Activated CD4-positive, alpha-beta memory T cell treated with anti-CD3 and anti-CD28 coated beads, Interleukin-2, amount 10 ng/mL, durations not matched to agents 7 days and 5 days (primary cell): ENCODE measurements at regions not wholly inside any gene's neighbourhood (a gene's known extent, or its start where the extent isn't known, plus 50 kb on each side); places are given as distances from the start of the nearest gene placed in this dataset.
A peak's percentile ranks its signal among the peaks of the same experiment; 100 is the strongest.

ENCODE experiments used
- CTCF ChIA-PET: fragments of 350-600 bp; sonication (Branson Sonifier 250); formaldehyde crosslinking; loops from one replicate; lab custom pipeline; 2021; ENCODE audit warnings: antibody characterized with exemption, inconsistent platforms; lab: Charles Lee
- POLR2A ChIA-PET: fragments of 350-600 bp; sonication (Branson Sonifier 250); formaldehyde crosslinking; loops from one replicate; lab custom pipeline; 2021; ENCODE audit warnings: antibody characterized with exemption; lab: Charles Lee
- DNase-seq: peaks from one replicate; pipeline ENCODE4 v3.0.0-alpha.2; 2020
- H3K27ac Mint-ChIP-seq: one replicate; pipeline ENCODE4 v1.8.0; 2021; ENCODE audit warnings: mild to moderate bottlenecking, mixed read lengths
- H3K27me3 Mint-ChIP-seq: one replicate; pipeline ENCODE4 v1.8.0; 2021; ENCODE audit warnings: mixed read lengths
- H3K36me3 Mint-ChIP-seq: one replicate; pipeline ENCODE4 v1.8.0; 2021; ENCODE audit warnings: low read depth, mixed read lengths
- H3K4me1 Mint-ChIP-seq: one replicate; pipeline ENCODE4 v1.8.0; 2021; ENCODE audit warnings: mixed read lengths
- H3K4me3 Mint-ChIP-seq: one replicate; pipeline ENCODE4 v1.8.0; 2021; ENCODE audit warnings: mild to moderate bottlenecking, mixed read lengths
- H3K9me3 Mint-ChIP-seq: one replicate; pipeline ENCODE4 v1.8.0; 2021; ENCODE audit warnings: mixed read lengths

DNA sequence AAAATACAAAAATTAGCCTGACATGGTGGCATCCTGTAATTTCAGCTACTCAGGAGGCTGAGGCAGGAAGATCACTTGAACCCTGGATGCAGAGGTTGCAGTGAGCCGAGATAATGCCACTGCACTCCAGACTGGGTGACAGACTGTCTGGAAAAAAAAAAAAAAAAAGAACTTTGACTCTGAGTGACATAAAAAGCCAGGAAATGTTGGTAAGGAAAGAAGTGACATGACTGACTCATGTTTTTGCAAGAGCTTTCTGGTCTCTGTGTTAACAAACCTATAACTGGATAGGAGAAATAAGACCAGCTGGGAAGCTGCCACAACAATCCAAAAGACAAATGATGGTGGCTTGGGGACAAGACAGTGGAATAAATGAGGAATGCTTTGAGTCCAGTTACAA is 272.1 kb downstream of the HINT1 start:
- ChIA-PET CTCF (no interaction called here), POLR2A (no interaction called here)
- DNase-seq, result no peak
- no peaks in the 10 kb centered on the region for H3K36me3 Mint-ChIP-seq
- H3K4me1 Mint-ChIP-seq, result no peaks in the 10 kb centered on the region
- H3K27me3 Mint-ChIP-seq, result peaks cover 5% of the 10 kb centered on the region
- H3K9me3 Mint-ChIP-seq, result peaks cover 6% of the 10 kb centered on the region
- no peak overlapping the region for H3K27ac Mint-ChIP-seq
- no peak overlapping the region for H3K4me3 Mint-ChIP-seq

DNA sequence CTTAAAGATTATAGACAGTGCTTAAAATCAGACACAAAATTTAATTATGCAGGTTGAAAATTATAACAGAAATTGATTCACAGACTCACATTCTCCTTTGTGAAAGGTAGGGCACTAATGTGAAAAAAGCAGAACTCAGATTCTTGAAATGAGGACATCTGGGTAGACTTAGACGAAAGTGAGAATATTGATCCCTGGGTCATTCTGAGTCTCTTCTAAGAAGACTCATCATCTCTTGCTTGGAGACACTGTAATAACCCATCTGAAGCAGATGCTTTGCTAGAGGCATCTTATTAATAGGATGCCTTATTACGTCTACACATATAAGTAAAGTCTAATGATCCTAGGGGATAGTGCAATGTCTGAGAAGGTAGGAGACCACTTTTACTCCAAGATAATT is 274.4 kb downstream of the HINT1 start:
- POLR2A ChIA-PET, result no interaction called here
- no peak overlapping the region for H3K4me3 Mint-ChIP-seq
- no peak for DNase-seq
- CTCF ChIA-PET, result no interaction called here
- no peaks in the 10 kb centered on the region for H3K4me1 Mint-ChIP-seq
- H3K27me3 Mint-ChIP-seq, result peaks cover 16% of the 10 kb centered on the region
- H3K27ac Mint-ChIP-seq, result no peak overlapping the region
- no peaks in the 10 kb centered on the region for H3K36me3 Mint-ChIP-seq
- H3K9me3 Mint-ChIP-seq, result peaks cover 3% of the 10 kb centered on the region

DNA sequence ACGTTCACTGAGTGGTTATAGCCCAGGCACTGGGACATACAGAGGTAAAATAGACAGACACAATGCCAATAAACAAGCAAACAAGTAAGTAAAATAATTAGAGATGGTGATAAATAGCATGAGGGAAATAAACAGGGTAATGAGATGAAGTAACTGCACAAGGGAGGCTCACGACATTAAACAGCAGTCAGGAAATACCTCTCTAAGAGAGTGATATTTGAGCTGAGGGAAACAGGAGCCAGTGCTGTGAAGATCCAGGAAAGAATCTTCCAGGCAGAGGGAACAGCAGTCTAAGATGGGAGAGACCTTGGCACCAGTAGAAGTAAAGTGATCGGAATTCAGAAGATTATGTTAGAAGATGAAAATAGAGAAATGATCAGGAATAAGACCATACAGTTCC is 279.4 kb downstream of the HINT1 start:
- peaks cover 12% of the 10 kb centered on the region for H3K27me3 Mint-ChIP-seq
- ChIA-PET POLR2A (no interaction called here), CTCF (no interaction called here)
- no peak overlapping the region for H3K4me3 Mint-ChIP-seq
- no peaks in the 10 kb centered on the region for H3K4me1 Mint-ChIP-seq
- no peaks in the 10 kb centered on the region for H3K36me3 Mint-ChIP-seq
- H3K27ac Mint-ChIP-seq, result no peak overlapping the region
- no peaks in the 10 kb centered on the region for H3K9me3 Mint-ChIP-seq
- no peak for DNase-seq

DNA sequence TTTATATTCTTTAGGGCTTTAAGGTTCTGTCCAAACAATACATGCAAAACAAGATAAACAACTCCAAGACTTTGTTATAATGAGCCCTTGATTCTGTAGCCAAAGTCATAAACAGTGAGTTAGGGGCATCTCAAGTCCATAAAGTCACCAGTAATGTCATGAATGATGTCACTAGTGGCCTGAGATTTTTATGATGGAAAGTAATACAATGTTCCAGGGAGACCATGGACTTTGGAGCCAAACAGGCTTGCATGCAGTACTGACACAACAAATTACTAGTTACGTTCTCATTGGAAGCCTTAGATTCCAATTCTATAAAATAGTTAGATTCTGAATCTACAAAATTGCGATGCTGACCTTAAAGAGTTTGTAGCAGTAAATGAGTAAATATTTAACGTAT is 280.0 kb downstream of the HINT1 start:
- Mint-ChIP-seq H3K36me3 (no peaks in the 10 kb centered on the region), H3K27me3 (peaks cover 12% of the 10 kb centered on the region), H3K4me1 (no peaks in the 10 kb centered on the region), H3K27ac (no peak overlapping the region), H3K4me3 (no peak overlapping the region), H3K9me3 (no peaks in the 10 kb centered on the region)
- no peak for DNase-seq
- CTCF ChIA-PET, result no interaction called here
- POLR2A ChIA-PET, result no interaction called here

GRCh38 chr5:130884023-130884422 is 281.0 kb downstream of the HINT1 start:
- Mint-ChIP-seq H3K27ac (no peak overlapping the region), H3K36me3 (no peaks in the 10 kb centered on the region), H3K4me1 (no peaks in the 10 kb centered on the region), H3K4me3 (no peak overlapping the region), H3K9me3 (no peaks in the 10 kb centered on the region), H3K27me3 (peaks cover 12% of the 10 kb centered on the region)
- ChIA-PET CTCF (no interaction called here), POLR2A (no interaction called here)
- no peak for DNase-seq

GRCh38 chr5:130875656-130876055 is 289.4 kb downstream of the HINT1 start:
- H3K9me3 Mint-ChIP-seq, result no peaks in the 10 kb centered on the region
- H3K27ac Mint-ChIP-seq, result no peak overlapping the region
- no peaks in the 10 kb centered on the region for H3K36me3 Mint-ChIP-seq
- POLR2A ChIA-PET, result interaction anchor here (1.4 kb wide), 1 partner anchor 13 kb away, joined by 4 read pairs; no protein-coding TSS in a partner anchor
- H3K4me1 Mint-ChIP-seq, result no peaks in the 10 kb centered on the region
- CTCF ChIA-PET, result no interaction called here
- no peak overlapping the region for H3K4me3 Mint-ChIP-seq
- H3K27me3 Mint-ChIP-seq, result no peaks in the 10 kb centered on the region
- DNase-seq, result no peak

DNA sequence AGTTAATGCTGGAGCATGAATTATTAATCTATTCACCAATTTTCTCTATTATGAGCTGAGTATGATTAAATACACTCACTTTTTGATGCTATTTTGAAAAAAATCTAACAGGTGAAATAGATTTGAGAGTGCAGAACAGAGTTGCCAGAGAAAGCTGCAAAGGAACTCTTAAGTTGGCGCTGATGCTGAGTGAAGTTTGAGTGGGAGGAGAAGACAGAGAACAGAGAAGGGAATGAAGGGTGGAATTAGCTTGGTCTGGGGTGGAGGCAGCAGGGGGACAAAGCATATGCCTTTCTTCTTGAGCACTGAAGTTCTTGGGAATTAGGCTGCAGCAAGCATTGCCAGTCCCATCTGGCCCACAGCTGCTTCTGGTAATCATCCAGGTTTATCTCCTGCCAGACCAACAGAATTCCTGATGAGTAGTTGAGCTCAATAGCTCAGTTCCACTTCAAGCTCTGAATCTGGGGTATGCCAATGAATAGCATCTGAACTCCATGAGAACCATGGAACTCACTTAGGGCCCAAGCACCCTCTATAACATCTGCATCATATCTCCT is 290.1 kb downstream of the HINT1 start:
- CTCF ChIA-PET, result no interaction called here
- no peaks in the 10 kb centered on the region for H3K9me3 Mint-ChIP-seq
- no peak overlapping the region for H3K4me3 Mint-ChIP-seq
- H3K4me1 Mint-ChIP-seq, result no peaks in the 10 kb centered on the region
- no peaks in the 10 kb centered on the region for H3K27me3 Mint-ChIP-seq
- DNase-seq, result no peak
- no peaks in the 10 kb centered on the region for H3K36me3 Mint-ChIP-seq
- POLR2A ChIA-PET, result interaction anchor here (1.4 kb wide), 1 partner anchor 13 kb away, joined by 4 read pairs; no protein-coding TSS in a partner anchor
- H3K27ac Mint-ChIP-seq, result no peak overlapping the region

GRCh38 chr5:130871346-130872086 is 293.5 kb downstream of the HINT1 start:
- CTCF ChIA-PET, result interaction anchor here (0.7 to 2.9 kb wide), 15 partner anchors 10 to 1100 kb away, joined by 3 to 27 read pairs (median 4); no protein-coding TSS in a partner anchor
- Mint-ChIP-seq H3K36me3 (no peaks in the 10 kb centered on the region), H3K4me1 (no peaks in the 10 kb centered on the region), H3K27ac (no peak overlapping the region), H3K27me3 (no peaks in the 10 kb centered on the region), H3K4me3 (no peak overlapping the region), H3K9me3 (no peaks in the 10 kb centered on the region)
- POLR2A ChIA-PET, result no interaction called here
- peak; percentile 28 for DNase-seq

DNA sequence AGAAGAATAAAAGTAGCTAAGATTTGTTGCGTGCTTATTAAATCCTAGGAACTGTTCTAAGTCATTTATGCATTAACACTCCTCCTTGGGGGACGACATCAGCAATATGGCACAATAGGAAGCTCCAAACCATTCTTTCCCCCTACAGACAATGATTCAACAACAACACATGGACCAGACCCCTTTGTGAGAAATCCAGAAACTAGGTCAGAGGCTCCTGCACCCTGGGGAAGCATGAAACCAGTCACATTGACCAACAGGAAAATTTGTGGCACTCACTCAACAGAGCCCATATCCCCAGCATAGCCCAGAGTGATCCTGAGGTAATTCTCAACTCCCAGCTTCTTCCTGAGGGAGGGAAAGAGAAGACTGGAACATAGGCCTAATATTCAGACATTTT is 294.4 kb downstream of the HINT1 start:
- Mint-ChIP-seq H3K4me3 (no peak overlapping the region), H3K36me3 (no peaks in the 10 kb centered on the region), H3K4me1 (no peaks in the 10 kb centered on the region), H3K27ac (no peak overlapping the region), H3K27me3 (no peaks in the 10 kb centered on the region), H3K9me3 (no peaks in the 10 kb centered on the region)
- CTCF ChIA-PET, result interaction anchor here (1.1 to 2.9 kb wide), 11 partner anchors 9 to 1099 kb away, joined by 3 to 27 read pairs (median 4); no protein-coding TSS in a partner anchor
- no peak for DNase-seq
- POLR2A ChIA-PET, result no interaction called here

- Mint-ChIP-seq H3K4me3 (no peak overlapping the region), H3K27me3 (peaks cover 2% of the 10 kb centered on the region), H3K9me3 (no peaks in the 10 kb centered on the region), H3K36me3 (no peaks in the 10 kb centered on the region), H3K27ac (no peak overlapping the region), H3K4me1 (no peaks in the 10 kb centered on the region)
- POLR2A ChIA-PET, result no interaction called here
- CTCF ChIA-PET, result no interaction called here
- DNase-seq, result no peak
These were observed 296.7 kb downstream of the HINT1 start for GRCh38 chr5:130868186-130868840.

DNA sequence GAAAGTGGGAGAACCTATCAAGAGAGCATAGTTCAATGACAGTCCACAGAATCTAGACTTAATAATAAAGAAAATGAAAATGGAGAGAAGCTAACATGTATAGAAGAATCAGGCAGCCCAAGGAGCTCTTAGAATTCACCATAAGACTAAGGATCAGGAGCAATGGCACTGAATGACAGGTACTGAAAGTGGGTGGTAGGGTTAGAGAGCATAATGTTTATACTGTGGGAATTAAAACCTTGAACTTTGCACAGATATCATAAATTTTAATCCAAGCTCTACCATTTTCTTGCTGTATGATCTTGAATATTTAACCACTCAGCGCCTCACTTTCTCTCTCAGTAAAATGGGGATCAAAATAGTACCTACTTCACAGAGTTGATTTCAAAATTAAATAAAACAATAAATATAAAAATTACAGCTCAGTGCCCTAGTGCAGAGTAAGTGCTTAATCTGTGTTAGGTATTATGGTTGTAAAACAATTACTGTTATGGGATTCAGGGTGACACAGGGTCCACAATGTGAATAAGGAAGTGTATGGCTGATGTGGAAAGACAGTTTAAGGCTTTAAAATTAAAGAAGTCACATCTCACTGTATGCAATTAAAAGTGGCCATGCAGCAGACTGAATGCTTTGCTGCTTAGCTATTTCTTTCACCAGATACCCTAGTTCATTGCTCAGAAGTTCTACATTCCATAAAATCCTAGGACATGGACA is 319.8 kb downstream of the HINT1 start:
- no peaks in the 10 kb centered on the region for H3K36me3 Mint-ChIP-seq
- peaks cover 12% of the 10 kb centered on the region for H3K27me3 Mint-ChIP-seq
- CTCF ChIA-PET, result interaction anchor here (0.6 to 0.9 kb wide), 2 partner anchors 27 to 388 kb away, joined by 3 read pairs; no protein-coding TSS in a partner anchor
- DNase-seq, result no peak
- H3K9me3 Mint-ChIP-seq, result peaks cover 10% of the 10 kb centered on the region
- POLR2A ChIA-PET, result no interaction called here
- no peaks in the 10 kb centered on the region for H3K4me1 Mint-ChIP-seq
- no peak overlapping the region for H3K4me3 Mint-ChIP-seq
- H3K27ac Mint-ChIP-seq, result no peak overlapping the region

DNA sequence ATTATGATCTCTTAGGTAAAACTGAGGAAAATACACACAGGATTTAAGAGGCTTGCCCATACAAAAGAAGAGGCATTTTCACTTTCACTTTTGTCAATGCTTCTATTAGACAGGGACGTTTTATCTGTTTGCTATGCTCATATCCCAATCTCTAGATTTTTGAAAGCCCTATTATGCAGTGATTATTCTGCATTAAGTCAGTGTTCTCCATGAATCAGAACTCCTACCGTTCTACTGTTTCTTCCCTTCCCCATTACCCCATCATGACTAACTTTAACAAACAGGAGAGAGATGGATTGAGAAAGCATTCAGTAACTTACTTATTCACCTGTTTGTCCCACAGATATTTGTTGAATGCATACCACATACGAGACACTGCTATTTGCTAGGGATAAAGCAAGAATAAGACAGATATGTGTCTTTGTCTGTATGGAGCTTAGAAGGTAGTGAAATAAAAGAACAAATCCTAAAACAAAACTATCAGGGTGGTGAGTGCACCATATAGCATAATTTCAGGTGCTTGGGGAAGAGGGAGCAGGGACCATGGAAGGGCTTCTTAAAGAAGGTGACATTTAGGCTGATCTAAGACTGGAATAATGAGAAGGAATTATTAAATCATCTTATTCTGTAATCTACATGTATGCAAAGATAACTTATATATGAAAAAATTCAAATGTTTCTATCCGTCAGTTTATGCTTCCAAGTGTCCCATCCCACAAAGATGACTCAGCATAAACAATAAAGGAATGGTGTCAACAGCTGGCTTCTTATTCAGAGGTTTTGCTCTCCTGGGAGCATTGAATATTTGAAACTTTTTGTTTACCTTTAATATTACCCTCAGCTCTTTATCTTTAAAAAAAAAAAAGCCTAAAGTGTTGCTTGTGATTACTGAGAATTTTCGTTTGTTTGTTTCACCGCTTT is 328.1 kb downstream of the HINT1 start:
- H3K27ac Mint-ChIP-seq, result no peak overlapping the region
- POLR2A ChIA-PET, result interaction anchor here (1.1 kb wide), 1 partner anchor 358 kb away, joined by 3 read pairs; no protein-coding TSS in a partner anchor

More for the DNA sequence above, 328.1 kb downstream of the HINT1 start:
- peaks cover 10% of the 10 kb centered on the region for H3K4me1 Mint-ChIP-seq
- H3K27me3 Mint-ChIP-seq, result peaks cover 3% of the 10 kb centered on the region
- H3K4me3 Mint-ChIP-seq, result peak overlapping the region; percentile 75
- CTCF ChIA-PET, result interaction anchor here (0.9 kb wide), 1 partner anchor 34 kb away, joined by 3 read pairs; no protein-coding TSS in a partner anchor
- no peaks in the 10 kb centered on the region for H3K36me3 Mint-ChIP-seq
- H3K9me3 Mint-ChIP-seq, result no peaks in the 10 kb centered on the region
- DNase-seq, result no peak
